ENCODE measurements at regions not wholly inside any gene's neighbourhood (a gene's known extent, or its start where the extent isn't known, plus 50 kb on each side); places are given as distances from the start of the nearest gene placed in this dataset.

DNA sequence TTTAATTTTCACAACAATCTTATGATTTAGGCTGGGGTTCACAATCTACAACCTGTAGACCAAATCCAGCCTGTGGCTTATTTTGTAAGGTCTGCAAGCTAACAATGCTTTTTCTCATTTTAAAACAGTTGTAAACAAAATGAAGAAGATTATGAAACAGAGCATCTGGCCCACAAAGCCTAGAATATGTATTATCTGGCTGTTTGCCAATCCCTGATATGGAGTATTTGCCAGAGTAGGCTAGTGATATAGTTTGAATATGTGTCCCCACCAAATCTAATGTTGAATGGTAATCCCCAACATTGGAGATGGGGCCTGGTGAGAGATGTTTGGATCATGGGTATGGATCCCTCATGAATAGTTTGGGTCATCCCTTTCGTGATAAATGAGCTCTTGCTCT lies 201.8 kb downstream of the DHX35 start:
- H3K27me3 ChIP-seq (ENCODE audit: control insufficient read depth, insufficient read depth, low read length): no peaks in the 10 kb centered on the region
- no peak overlapping the region for H3K9ac ChIP-seq
- TF ChIP-seq, protein P1, sequence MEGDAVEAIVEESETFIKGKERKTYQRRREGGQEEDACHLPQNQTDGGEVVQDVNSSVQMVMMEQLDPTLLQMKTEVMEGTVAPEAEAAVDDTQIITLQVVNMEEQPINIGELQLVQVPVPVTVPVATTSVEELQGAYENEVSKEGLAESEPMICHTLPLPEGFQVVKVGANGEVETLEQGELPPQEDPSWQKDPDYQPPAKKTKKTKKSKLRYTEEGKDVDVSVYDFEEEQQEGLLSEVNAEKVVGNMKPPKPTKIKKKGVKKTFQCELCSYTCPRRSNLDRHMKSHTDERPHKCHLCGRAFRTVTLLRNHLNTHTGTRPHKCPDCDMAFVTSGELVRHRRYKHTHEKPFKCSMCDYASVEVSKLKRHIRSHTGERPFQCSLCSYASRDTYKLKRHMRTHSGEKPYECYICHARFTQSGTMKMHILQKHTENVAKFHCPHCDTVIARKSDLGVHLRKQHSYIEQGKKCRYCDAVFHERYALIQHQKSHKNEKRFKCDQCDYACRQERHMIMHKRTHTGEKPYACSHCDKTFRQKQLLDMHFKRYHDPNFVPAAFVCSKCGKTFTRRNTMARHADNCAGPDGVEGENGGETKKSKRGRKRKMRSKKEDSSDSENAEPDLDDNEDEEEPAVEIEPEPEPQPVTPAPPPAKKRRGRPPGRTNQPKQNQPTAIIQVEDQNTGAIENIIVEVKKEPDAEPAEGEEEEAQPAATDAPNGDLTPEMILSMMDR (IDR thresholded peaks at IDR 0.05): no peak
- no peaks in the 10 kb centered on the region for H3K9me3 ChIP-seq (ENCODE audit: control insufficient read depth, low read length)
- no peak overlapping the region for H3K4me3 ChIP-seq (ENCODE audit: low read depth, low read length)
- H3K27ac ChIP-seq: no peak overlapping the region
- peaks cover 21% of the 10 kb centered on the region for H3K4me1 ChIP-seq
- H3K4me2 ChIP-seq (ENCODE audit: low read length): no peak overlapping the region
- H2AFZ ChIP-seq: no peak overlapping the region
- no peaks in the 10 kb centered on the region for H3K36me3 ChIP-seq (ENCODE audit: control insufficient read depth, insufficient read depth, low read length)
- no peaks in the 10 kb centered on the region for H3K79me2 ChIP-seq

GRCh38 chr20:39161900-39162299 lies 199.8 kb downstream of the DHX35 start:
- TF ChIP-seq, protein P1 (IDR thresholded peaks at IDR 0.05): no peak
- Histone ChIP-seq H3K79me2 (no peaks in the 10 kb centered on the region), H2AFZ (no peak overlapping the region), H3K9me3 (ENCODE audit: control insufficient read depth, low read length) (no peaks in the 10 kb centered on the region), H3K27me3 (ENCODE audit: control insufficient read depth, insufficient read depth, low read length) (no peaks in the 10 kb centered on the region), H3K36me3 (ENCODE audit: control insufficient read depth, insufficient read depth, low read length) (no peaks in the 10 kb centered on the region), H3K4me2 (ENCODE audit: low read length) (no peak overlapping the region), H3K4me3 (ENCODE audit: low read depth, low read length) (no peak overlapping the region), H3K9ac (no peak overlapping the region), H3K27ac (no peak overlapping the region), H3K4me1 (peaks cover 37% of the 10 kb centered on the region)

GRCh38 chr20:39155971-39156370 lies 193.8 kb downstream of the DHX35 start:
- H3K9me3 ChIP-seq (ENCODE audit: control insufficient read depth, low read length): no peaks in the 10 kb centered on the region
- TF ChIP-seq, protein P1 (IDR thresholded peaks at IDR 0.05): no peak
- no peak overlapping the region for H3K9ac ChIP-seq
- no peaks in the 10 kb centered on the region for H3K27me3 ChIP-seq (ENCODE audit: control insufficient read depth, insufficient read depth, low read length)
- H3K27ac ChIP-seq: no peak overlapping the region
- no peak overlapping the region for H3K4me2 ChIP-seq (ENCODE audit: low read length)
- H2AFZ ChIP-seq: no peak overlapping the region
- H3K4me1 ChIP-seq: peaks cover 31% of the 10 kb centered on the region
- no peaks in the 10 kb centered on the region for H3K36me3 ChIP-seq (ENCODE audit: control insufficient read depth, insufficient read depth, low read length)
- H3K79me2 ChIP-seq: no peaks in the 10 kb centered on the region
- no peak overlapping the region for H3K4me3 ChIP-seq (ENCODE audit: low read depth, low read length)

GRCh38 chr20:39152742-39153141 lies 190.6 kb downstream of the DHX35 start:
- Histone ChIP-seq H3K27ac (no peak overlapping the region), H3K9ac (no peak overlapping the region), H2AFZ (peak overlapping the region; percentile 26), H3K9me3 (ENCODE audit: control insufficient read depth, low read length) (no peaks in the 10 kb centered on the region), H3K36me3 (ENCODE audit: control insufficient read depth, insufficient read depth, low read length) (no peaks in the 10 kb centered on the region), H3K4me2 (ENCODE audit: low read length) (no peak overlapping the region), H3K27me3 (ENCODE audit: control insufficient read depth, insufficient read depth, low read length) (no peaks in the 10 kb centered on the region), H3K79me2 (no peaks in the 10 kb centered on the region), H3K4me3 (ENCODE audit: low read depth, low read length) (no peak overlapping the region), H3K4me1 (peaks cover 17% of the 10 kb centered on the region)
- TF ChIP-seq, protein P1 (IDR thresholded peaks at IDR 0.05): no peak

DNA sequence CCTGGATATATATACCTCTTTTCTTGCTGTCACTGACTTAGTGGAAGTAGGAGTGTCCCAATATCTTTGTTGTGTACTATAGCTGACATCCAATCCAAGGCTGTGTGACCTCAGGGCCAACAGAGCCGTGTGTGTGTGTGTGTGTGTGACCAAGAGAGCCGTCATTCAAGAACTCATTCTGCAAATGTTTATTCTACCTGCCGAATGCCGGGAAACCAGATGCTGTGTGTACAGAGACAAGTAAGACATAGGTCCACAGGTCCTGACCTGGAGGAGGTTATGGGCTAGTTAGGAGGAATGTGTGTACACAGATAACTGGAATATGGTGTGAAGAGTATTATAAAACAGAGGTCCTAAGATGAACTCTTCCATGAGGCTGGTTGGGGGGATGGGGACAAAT lies 190.0 kb downstream of the DHX35 start:
- TF ChIP-seq, protein P1 (IDR thresholded peaks at IDR 0.05): no peak
- Histone ChIP-seq H3K4me2 (ENCODE audit: low read length) (no peak overlapping the region), H2AFZ (no peak overlapping the region), H3K27me3 (ENCODE audit: control insufficient read depth, insufficient read depth, low read length) (no peaks in the 10 kb centered on the region), H3K4me3 (ENCODE audit: low read depth, low read length) (no peak overlapping the region), H3K79me2 (no peaks in the 10 kb centered on the region), H3K9ac (no peak overlapping the region), H3K36me3 (ENCODE audit: control insufficient read depth, insufficient read depth, low read length) (no peaks in the 10 kb centered on the region), H3K4me1 (peaks cover 11% of the 10 kb centered on the region), H3K27ac (no peak overlapping the region), H3K9me3 (ENCODE audit: control insufficient read depth, low read length) (no peaks in the 10 kb centered on the region)

All from parathyroid adenoma (tissue), 2 donors.